ENCODE measurements at regions not wholly inside any gene's neighbourhood (a gene's known extent, or its start where the extent isn't known, plus 50 kb on each side); places are given as distances from the start of the nearest gene placed in this dataset.

- no peaks in the 10 kb centered on the region for H3K9me3 ChIP-seq (ENCODE audit: control insufficient read depth, insufficient read depth, low read length)
- H2AFZ ChIP-seq (replicated peaks; ENCODE audit: low read length, poor library complexity): no peak overlapping the region
- H2AK5ac ChIP-seq (ENCODE audit: low read depth, low read length): no peak overlapping the region
- no peak overlapping the region for H4K91ac ChIP-seq (ENCODE audit: insufficient read depth, low read depth, low read length)
- H3K36me3 ChIP-seq (ENCODE audit: control insufficient read depth, insufficient read depth, low read length): no peaks in the 10 kb centered on the region
- H2BK20ac ChIP-seq (ENCODE audit: low read depth, low read length): no peak overlapping the region
- H3K79me1 ChIP-seq (ENCODE audit: low read depth in 1 of 2, low read length in 2 of 2): no peaks in the 10 kb centered on the region
- ChIA-PET POLR2A (ENCODE audit: unreplicated experiment) (no interaction called here), CTCF (interaction anchor here (1.2 to 1.5 kb wide), 3 partner anchors 10 to 341 kb away, joined by 3 to 5 read pairs (median 4); no protein-coding TSS in a partner anchor)
- H3K4me1 ChIP-seq (ENCODE audit: control insufficient read depth, insufficient read depth, low read length): no peaks in the 10 kb centered on the region
- no peaks in the 10 kb centered on the region for H4K20me1 ChIP-seq (ENCODE audit: insufficient read depth, low read length)
- dilution Hi-C loops (cut with HindIII; ENCODE audit: low sequenced_read_pairs, unreplicated experiment) (no loop called here), intact Hi-C loops (cut with micrococcal nuclease) (no loop called here), in situ Hi-C loops (cut with MboI; ENCODE audit: low sequenced_read_pairs) (no loop called here)
- H3K9ac ChIP-seq (ENCODE audit: low read depth, low read length): no peak overlapping the region
- no peaks in the 10 kb centered on the region for H3K9me1 ChIP-seq (ENCODE audit: insufficient read depth, low read length)
- H3K4me2 ChIP-seq (ENCODE audit: low read depth, low read length): no peak overlapping the region
- no peak overlapping the region for H3K14ac ChIP-seq (replicated peaks; ENCODE audit: low read depth, low read length)
- H3K4ac ChIP-seq (ENCODE audit: low read depth, low read length): no peak overlapping the region
- H3K23ac ChIP-seq (ENCODE audit: low read depth, low read length): no peak overlapping the region
- no peak overlapping the region for H4K5ac ChIP-seq (ENCODE audit: low read depth, low read length)
- no peak overlapping the region for H3K56ac ChIP-seq (ENCODE audit: extremely low read depth, insufficient read depth, low read length)
- WGBS, 2 experiments (ENCODE audit: extremely low coverage in 2 of 2, insufficient read length in 1 of 2): no CpG with 5 or more reads among the region's 3 CpGs
- H3K27ac ChIP-seq (ENCODE audit: insufficient read depth, low read length): no peak overlapping the region
- H3K27me3 ChIP-seq (ENCODE audit: control insufficient read depth, insufficient read depth, low read length): no peaks in the 10 kb centered on the region
- H3K18ac ChIP-seq (ENCODE audit: low read depth, low read length): no peak overlapping the region
- no peak overlapping the region for H3K4me3 ChIP-seq (ENCODE audit: insufficient read depth, low read depth, low read length)
- TF ChIP-seq RFX5 (IDR thresholded peaks at IDR 0.05; ENCODE audit: low read depth, low read length) (no peak), RAD21 (IDR thresholded peaks at IDR 0.05; ENCODE audit: low read length) (no peak), RCOR1 (IDR thresholded peaks at IDR 0.05; ENCODE audit: insufficient replicate concordance, low read length) (no peak), BHLHE40 (IDR thresholded peaks at IDR 0.05; ENCODE audit: low read depth, low read length) (no peak), MAZ (IDR thresholded peaks at IDR 0.05; ENCODE audit: borderline replicate concordance, low read depth, low read length) (no peak), POLR2A (IDR thresholded peaks at IDR 0.05; ENCODE audit: low read depth, low read length) (no peak), FOS (IDR thresholded peaks at IDR 0.05; ENCODE audit: low read depth, low read length) (no peak), CTCF (conservative IDR thresholded peaks at IDR 0.05; ENCODE audit: low read depth, low read length) (no peak), NFE2L2 (IDR thresholded peaks at IDR 0.05; ENCODE audit: low read depth, low read length) (no peak), MXI1 (IDR thresholded peaks at IDR 0.05; ENCODE audit: borderline replicate concordance, low read depth, low read length) (no peak), ELK1 (IDR thresholded peaks at IDR 0.05; ENCODE audit: borderline replicate concordance, low read depth, low read length) (no peak), CEBPB (IDR thresholded peaks at IDR 0.05; ENCODE audit: low read depth, low read length) (no peak), CHD1 (IDR thresholded peaks at IDR 0.05; ENCODE audit: low read depth, low read length) (no peak), MAFK (IDR thresholded peaks at IDR 0.05; ENCODE audit: low read depth, low read length) (no peak), SMC3 (IDR thresholded peaks at IDR 0.05; ENCODE audit: low read depth, low read length) (no peak), USF2 (IDR thresholded peaks at IDR 0.05; ENCODE audit: low read depth, low read length) (no peak)
- no peak overlapping the region for H2AK9ac ChIP-seq (replicated peaks; ENCODE audit: low read depth, low read length, poor library complexity)
- ATAC-seq (ENCODE audit: low read depth) (no peak), DNase-seq (no peak)
- no peak overlapping the region for H2BK15ac ChIP-seq (ENCODE audit: low read depth, low read length)
- no peak overlapping the region for H4K8ac ChIP-seq (ENCODE audit: low read depth in 2 of 2, low read length in 2 of 2)
- no peak overlapping the region for H2BK5ac ChIP-seq (ENCODE audit: low read depth, low read length, poor library complexity, severe bottlenecking)
- BruUV-seq (replicated peaks): no TSS peak
- no peak overlapping the region for H2BK120ac ChIP-seq (ENCODE audit: low read depth, low read length)
These were observed 1060.7 kb downstream of the EFNA5 start for GRCh38 chr5:106610041-106610440.

Data from IMR-90 (cell line).